Activated T-helper 1 cell treated with Interleukin-2 at 50 U/mL for 16 hours (primary cell): ENCODE measurements at regions not wholly inside any gene's neighbourhood (a gene's known extent, or its start where the extent isn't known, plus 50 kb on each side); places are given as distances from the start of the nearest gene placed in this dataset.
"Not testable (repeated sequence)": the region's sequence is repeated elsewhere in the genome, so short reads cannot be mapped to it uniquely, and the experiment has no call there.

Source experiments
- DNase-seq: peaks from one replicate; pipeline ENCODE4 v3.0.0-alpha.2; 2020; ENCODE audit warnings: low read depth

- no peak for DNase-seq
Measured at GRCh38 chr11:39462506-39462905, 1996.9 kb downstream of the LRRC4C start.

DNA sequence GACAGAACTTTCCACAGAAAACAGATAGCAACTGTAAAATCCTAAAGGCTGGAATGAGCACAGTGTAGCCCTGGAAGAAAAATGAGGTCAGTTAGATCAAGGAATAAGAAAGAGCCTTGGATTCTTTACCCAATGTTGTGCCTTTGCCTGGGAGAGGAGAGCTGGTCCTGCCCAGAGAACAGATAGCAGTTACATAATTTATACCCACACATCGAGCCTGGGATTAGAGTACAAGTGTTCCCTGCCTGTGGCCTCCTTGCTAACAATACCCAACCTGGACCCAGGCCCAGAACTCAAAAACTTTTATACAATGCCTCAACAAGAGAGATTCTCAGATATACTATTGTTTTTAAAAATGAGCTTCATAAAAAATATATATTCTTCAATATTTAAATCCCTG is 1998.4 kb downstream of the LRRC4C start:
- no peak for DNase-seq

DNA sequence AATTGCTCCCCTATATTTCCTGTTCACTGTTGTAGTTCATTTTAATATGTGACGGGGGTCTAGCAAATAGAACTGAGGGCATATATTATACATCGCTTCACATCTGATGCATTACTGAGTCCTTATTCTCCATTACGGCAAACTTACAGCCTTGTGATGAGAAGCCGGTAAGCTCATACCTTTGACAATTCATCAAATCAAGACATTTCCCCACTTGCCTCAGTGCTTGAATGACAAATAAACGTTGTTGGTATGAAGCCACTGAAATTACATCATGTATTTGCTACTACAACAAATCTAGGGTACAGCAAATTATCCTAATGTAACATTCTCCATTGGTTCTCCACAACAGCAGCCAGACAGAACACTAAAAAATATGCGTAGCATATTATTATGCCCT is 1999.8 kb downstream of the LRRC4C start:
- no peak for DNase-seq

- no peak for DNase-seq
Measured at GRCh38 chr11:39458481-39458880, 2001.0 kb downstream of the LRRC4C start.

GRCh38 chr11:39443424-39444022 is 2015.9 kb downstream of the LRRC4C start:
- no peak for DNase-seq

DNA sequence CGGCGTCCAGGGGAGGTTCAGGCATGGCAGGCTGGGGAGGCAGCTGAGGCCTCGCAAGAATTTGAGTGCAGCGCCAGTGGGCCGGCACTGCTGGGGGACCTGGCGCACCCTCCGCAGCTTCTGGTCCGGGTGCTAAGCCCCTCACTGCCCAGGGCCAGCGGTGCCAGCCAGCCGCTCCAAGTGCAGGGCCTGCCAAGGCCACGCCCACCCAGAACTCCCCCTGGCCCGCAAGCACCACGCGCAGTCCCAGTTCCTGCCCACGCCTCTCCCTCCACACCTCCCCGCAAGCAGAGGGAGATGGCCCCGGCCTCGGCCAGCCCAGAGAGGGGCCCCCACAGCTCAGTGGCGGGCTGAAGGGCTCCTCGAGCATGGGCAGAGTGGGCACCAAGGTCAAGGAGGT is 2017.3 kb downstream of the LRRC4C start:
- no peak for DNase-seq

GRCh38 chr11:39435641-39436040 is 2023.8 kb downstream of the LRRC4C start:
- DNase-seq, result no peak

- DNase-seq, result no peak
Measured at GRCh38 chr11:39434466-39434865, 2025.0 kb downstream of the LRRC4C start.

DNA sequence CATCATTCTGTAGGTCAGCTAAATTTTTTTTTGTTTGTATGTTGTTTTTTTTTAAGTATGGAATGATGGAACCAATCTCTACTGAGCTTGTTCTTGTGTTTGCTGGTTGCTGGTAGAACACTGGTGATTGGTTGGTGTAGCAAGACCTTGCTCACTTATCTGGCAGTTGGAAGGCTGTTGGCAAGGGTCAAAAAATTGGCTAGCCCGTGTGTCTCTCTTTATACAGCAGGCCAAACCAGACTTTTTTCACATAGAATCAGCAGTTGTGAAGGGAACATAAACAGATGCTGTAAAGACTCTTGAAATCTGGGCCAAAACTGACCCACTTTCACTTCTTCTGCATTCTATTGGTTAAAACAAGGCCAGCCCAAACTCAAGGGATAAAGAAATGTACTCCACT is 2026.5 kb downstream of the LRRC4C start:
- no peak for DNase-seq

DNA sequence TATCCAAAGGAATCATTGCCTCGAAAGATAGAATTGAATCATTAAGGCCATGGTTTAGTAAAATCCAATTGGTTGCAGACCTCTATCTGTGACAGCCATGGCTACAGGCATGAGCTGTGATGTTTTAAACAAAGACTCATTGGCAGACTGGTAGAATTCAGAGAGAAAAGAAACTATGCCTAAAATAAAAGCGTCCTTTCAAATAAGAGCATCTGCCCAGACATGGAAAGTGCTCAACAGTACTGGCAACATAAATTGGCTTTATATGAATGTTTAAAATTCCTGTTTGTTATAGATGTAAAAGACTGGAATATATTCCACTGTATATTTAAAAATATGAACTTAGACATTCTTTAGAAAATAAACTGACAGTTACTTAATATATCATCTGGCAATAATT is 2034.2 kb downstream of the LRRC4C start:
- DNase-seq, result no peak

- DNase-seq, result no peak
Measured at GRCh38 chr11:39412117-39412516, 2047.3 kb downstream of the LRRC4C start.

- DNase-seq, result no peak
Measured at GRCh38 chr11:39385911-39386310, 2073.5 kb downstream of the LRRC4C start.

DNA sequence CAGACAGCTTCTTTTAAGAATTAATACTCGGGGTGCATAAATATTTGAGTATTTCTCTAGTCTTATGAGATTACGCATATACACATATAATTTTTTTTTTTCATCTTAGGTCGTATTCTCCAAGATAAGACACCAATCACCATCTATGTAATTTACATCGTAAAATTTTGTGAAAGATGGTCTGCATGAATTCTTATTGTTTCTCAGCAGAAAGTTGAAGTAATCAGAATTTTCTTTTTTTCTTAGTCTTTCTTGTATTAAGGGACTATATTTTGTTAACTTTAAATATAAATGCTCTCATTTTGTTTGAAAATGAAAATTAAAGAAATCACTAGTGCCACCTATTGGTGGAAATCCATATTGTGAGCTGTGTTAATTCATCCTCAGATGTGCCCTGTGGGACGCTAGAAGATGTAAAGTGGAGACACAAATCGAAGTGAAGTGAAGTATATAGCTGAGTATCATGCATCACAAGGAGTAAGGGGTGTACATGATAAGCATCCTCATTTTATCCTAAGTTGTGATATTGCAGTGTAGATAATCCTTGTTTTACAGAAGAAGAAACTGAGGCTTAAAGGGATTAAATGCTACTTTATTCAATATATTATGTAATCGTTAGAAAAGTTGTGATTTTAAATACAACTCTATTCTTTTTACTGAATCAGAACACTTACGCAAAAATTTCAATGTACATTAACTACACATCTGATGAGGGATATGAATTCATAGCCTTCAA is 2084.3 kb downstream of the LRRC4C start:
- DNase-seq, result no peak

DNA sequence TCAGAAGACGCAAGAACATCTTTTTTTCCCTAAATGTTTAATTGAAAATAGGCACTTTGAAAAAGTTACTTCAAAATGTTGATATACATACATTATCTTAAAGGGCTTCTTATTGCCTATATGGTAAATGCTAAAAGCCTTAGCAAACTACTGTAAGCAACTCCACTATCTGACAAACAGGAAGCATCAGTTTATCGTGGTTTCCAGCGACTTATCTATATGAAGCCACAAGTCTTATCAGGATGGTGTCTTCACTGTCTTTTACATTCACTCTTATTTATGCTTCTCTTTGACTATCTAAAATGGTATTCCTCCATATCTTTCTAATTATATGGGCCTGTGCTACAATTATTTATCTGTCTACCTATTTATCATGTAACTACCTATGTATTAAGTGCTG is 2091.9 kb downstream of the LRRC4C start:
- no peak for DNase-seq

- no peak for DNase-seq
Measured at GRCh38 chr11:39365809-39366436, 2093.5 kb downstream of the LRRC4C start.

DNA sequence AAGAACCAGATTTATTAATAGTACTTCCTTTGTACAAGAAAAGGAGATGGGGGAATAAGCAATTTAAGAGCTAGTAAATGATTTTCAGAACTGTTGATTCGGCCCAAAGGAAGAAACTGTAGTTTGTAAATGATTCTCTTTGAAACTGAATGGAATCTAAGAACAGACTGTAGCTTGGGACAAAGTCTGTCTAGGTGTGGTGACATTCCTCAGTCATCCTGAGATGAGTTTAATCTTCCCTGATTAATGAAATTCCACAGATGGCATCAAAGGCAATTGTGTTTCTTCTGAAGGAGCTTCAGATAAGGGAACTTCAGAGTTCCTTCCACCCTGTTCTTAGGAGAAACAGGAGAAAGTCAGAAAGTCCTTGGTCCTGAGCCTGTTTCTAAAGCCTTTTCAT is 2095.9 kb downstream of the LRRC4C start:
- DNase-seq, result no peak

DNA sequence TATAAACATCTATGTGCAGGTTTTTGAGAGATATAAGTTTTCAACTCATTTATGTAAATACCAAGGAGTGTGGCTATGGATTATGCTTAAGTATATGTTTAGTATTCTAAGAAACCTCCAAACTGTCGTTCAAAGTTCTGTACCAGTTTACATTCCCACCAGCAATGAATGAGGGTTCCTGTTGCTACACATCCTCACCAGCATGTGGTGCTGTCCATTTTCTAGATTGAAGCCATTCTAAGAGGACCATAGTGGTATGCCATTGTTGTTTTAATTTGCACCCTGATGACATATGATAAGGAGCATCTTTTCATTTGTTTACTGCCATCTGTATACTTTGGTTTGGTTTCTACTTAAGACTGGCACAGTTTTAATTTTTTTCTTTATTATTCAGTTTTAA is 2097.9 kb downstream of the LRRC4C start:
- DNase-seq, result no peak

- no peak for DNase-seq
Measured at GRCh38 chr11:39345834-39346442, 2113.5 kb downstream of the LRRC4C start.

GRCh38 chr11:39341461-39341860 is 2118.0 kb downstream of the LRRC4C start:
- DNase-seq, result no peak

- DNase-seq, result not testable (repeated sequence)
Measured at GRCh38 chr11:39333006-39333405, 2126.4 kb downstream of the LRRC4C start.

GRCh38 chr11:39327302-39327701 is 2132.2 kb downstream of the LRRC4C start:
- no peak for DNase-seq

DNA sequence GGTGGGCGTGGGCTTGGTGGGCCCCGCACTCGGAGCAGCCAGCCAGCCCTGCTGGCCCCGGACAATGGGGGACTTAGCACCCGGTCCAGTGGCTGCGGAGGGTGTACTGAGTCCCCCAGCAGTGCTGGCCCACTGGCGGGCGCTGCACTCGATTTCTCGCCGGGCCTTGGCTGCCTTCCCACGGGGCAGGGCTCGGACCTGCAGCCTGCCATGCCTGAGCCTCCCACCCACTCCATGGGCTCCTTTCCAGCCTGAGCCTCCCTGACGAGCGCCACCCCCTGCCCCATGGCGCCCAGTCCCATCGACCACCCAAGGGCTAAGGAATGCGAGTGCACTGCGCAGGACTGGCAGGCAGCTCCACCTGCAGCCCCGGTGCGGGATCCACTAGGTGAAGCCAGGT is 2147.6 kb downstream of the LRRC4C start:
- DNase-seq, result not testable (repeated sequence)

GRCh38 chr11:39304586-39304985 is 2154.9 kb downstream of the LRRC4C start:
- no peak for DNase-seq
